ENCODE measurements at regions not wholly inside any gene's neighbourhood (a gene's known extent, or its start where the extent isn't known, plus 50 kb on each side); places are given as distances from the start of the nearest gene placed in this dataset.
"Not testable (repeated sequence)": the region's sequence is repeated elsewhere in the genome, so short reads cannot be mapped to it uniquely, and the experiment has no call there.

- Mint-ChIP-seq H3K27me3 (peaks cover 7 to 54% (median 38%) of the 10 kb centered on the region in 3 donors), H3K4me1 (no peaks in the 10 kb centered on the region), H3K27ac (no peak overlapping the region), H3K36me3 (no peaks in the 10 kb centered on the region), H3K9me3 (peaks cover 0 to 9% (median 4%) of the 10 kb centered on the region in 7 donors), H3K4me3 (no peak overlapping the region)
- ATAC-seq (ENCODE audit: low read depth in 2 of 2) (no peak), DNase-seq (no peak)
Observed at GRCh38 chr9:21626493-21626892, 144.4 kb upstream of the IFNE start.

GRCh38 chr9:21628954-21629353, 146.8 kb upstream of the IFNE start:
- not testable (repeated sequence) for H3K36me3 Mint-ChIP-seq; H3K27ac Mint-ChIP-seq; H3K4me1 Mint-ChIP-seq; DNase-seq; ATAC-seq (ENCODE audit: low read depth in 2 of 2); H3K9me3 Mint-ChIP-seq
- peaks cover 1 to 44% (median 32%) of the 10 kb centered on the region in 3 donors for H3K27me3 Mint-ChIP-seq
- H3K4me3 Mint-ChIP-seq, result peak overlapping the region in 1 of 8 donors; percentile 20

- DNase-seq (no peak), ATAC-seq (ENCODE audit: low read depth in 2 of 2) (no peak)
- Mint-ChIP-seq H3K27ac (no peak overlapping the region), H3K4me3 (no peak overlapping the region), H3K9me3 (peaks cover 0 to 2% (median 0%) of the 10 kb centered on the region in 7 donors), H3K27me3 (peaks cover 0 to 12% (median 6%) of the 10 kb centered on the region in 3 donors), H3K4me1 (no peaks in the 10 kb centered on the region), H3K36me3 (no peaks in the 10 kb centered on the region)
Observed at GRCh38 chr9:21634951-21635350, 152.8 kb upstream of the IFNE start.

- Mint-ChIP-seq H3K9me3 (peaks cover 0 to 8% (median 2%) of the 10 kb centered on the region in 7 donors), H3K4me1 (no peaks in the 10 kb centered on the region), H3K27ac (no peak overlapping the region), H3K36me3 (no peaks in the 10 kb centered on the region), H3K4me3 (no peak overlapping the region), H3K27me3 (peaks cover 0 to 7% (median 5%) of the 10 kb centered on the region in 3 donors)
- no peak for DNase-seq
- ATAC-seq (ENCODE audit: low read depth in 2 of 2), result no peak
Observed at GRCh38 chr9:21638104-21638503, 156.0 kb upstream of the IFNE start.

GRCh38 chr9:21653091-21653490, 149.3 kb upstream of the MTAP start:
- ATAC-seq (ENCODE audit: low read depth in 2 of 2) (no peak), DNase-seq (no peak)
- Mint-ChIP-seq H3K27me3 (peaks cover 2 to 23% (median 22%) of the 10 kb centered on the region in 3 donors), H3K27ac (no peak overlapping the region), H3K36me3 (peaks cover 9 to 15% of the 10 kb centered on the region in 2 donors), H3K9me3 (peaks cover 2 to 31% (median 8%) of the 10 kb centered on the region in 7 donors), H3K4me1 (no peaks in the 10 kb centered on the region), H3K4me3 (no peak overlapping the region)

GRCh38 chr9:21653589-21653988, 148.8 kb upstream of the MTAP start:
- H3K4me3 Mint-ChIP-seq, result no peak overlapping the region
- no peaks in the 10 kb centered on the region for H3K4me1 Mint-ChIP-seq
- peaks cover 5 to 23% (median 22%) of the 10 kb centered on the region in 3 donors for H3K27me3 Mint-ChIP-seq
- H3K9me3 Mint-ChIP-seq, result peaks cover 2 to 26% (median 7%) of the 10 kb centered on the region in 7 donors
- DNase-seq (no peak), ATAC-seq (ENCODE audit: low read depth in 2 of 2) (no peak)
- no peak overlapping the region for H3K27ac Mint-ChIP-seq
- peaks cover 6 to 12% of the 10 kb centered on the region in 2 donors for H3K36me3 Mint-ChIP-seq

- ATAC-seq (ENCODE audit: low read depth in 2 of 2), result no peak
- H3K36me3 Mint-ChIP-seq, result no peaks in the 10 kb centered on the region
- no peak for DNase-seq
- H3K4me3 Mint-ChIP-seq, result no peak overlapping the region
- H3K27me3 Mint-ChIP-seq, result peaks cover 5 to 12% (median 9%) of the 10 kb centered on the region in 3 donors
- no peak overlapping the region for H3K27ac Mint-ChIP-seq
- H3K9me3 Mint-ChIP-seq, result peaks cover 0 to 5% (median 0%) of the 10 kb centered on the region in 7 donors
- H3K4me1 Mint-ChIP-seq, result no peaks in the 10 kb centered on the region
Observed at GRCh38 chr9:21656776-21657674, 145.4 kb upstream of the MTAP start.

GRCh38 chr9:21657966-21658667, 144.3 kb upstream of the MTAP start:
- H3K36me3 Mint-ChIP-seq, result no peaks in the 10 kb centered on the region
- peaks cover 4 to 8% (median 5%) of the 10 kb centered on the region in 3 donors for H3K27me3 Mint-ChIP-seq
- ATAC-seq (ENCODE audit: low read depth in 2 of 2), result no peak
- H3K4me3 Mint-ChIP-seq, result no peak overlapping the region
- no peak for DNase-seq
- H3K9me3 Mint-ChIP-seq, result peaks cover 0 to 5% (median 0%) of the 10 kb centered on the region in 7 donors
- H3K27ac Mint-ChIP-seq, result no peak overlapping the region
- H3K4me1 Mint-ChIP-seq, result no peaks in the 10 kb centered on the region

- Mint-ChIP-seq H3K27me3 (peaks cover 0 to 14% (median 4%) of the 10 kb centered on the region in 3 donors), H3K9me3 (peaks cover 0 to 5% (median 0%) of the 10 kb centered on the region in 7 donors), H3K4me1 (no peaks in the 10 kb centered on the region), H3K4me3 (no peak overlapping the region), H3K27ac (no peak overlapping the region), H3K36me3 (no peaks in the 10 kb centered on the region)
- ATAC-seq (ENCODE audit: low read depth in 2 of 2), result no peak
- DNase-seq, result no peak
Observed at GRCh38 chr9:21660976-21661375, 141.5 kb upstream of the MTAP start.

GRCh38 chr9:21661626-21662025, 140.8 kb upstream of the MTAP start:
- no peak overlapping the region for H3K27ac Mint-ChIP-seq
- ATAC-seq (ENCODE audit: low read depth in 2 of 2) (no peak), DNase-seq (no peak)
- H3K27me3 Mint-ChIP-seq, result peaks cover 0 to 14% (median 4%) of the 10 kb centered on the region in 3 donors
- H3K36me3 Mint-ChIP-seq, result no peaks in the 10 kb centered on the region
- peaks cover 0 to 5% (median 0%) of the 10 kb centered on the region in 7 donors for H3K9me3 Mint-ChIP-seq
- no peak overlapping the region for H3K4me3 Mint-ChIP-seq
- H3K4me1 Mint-ChIP-seq, result no peaks in the 10 kb centered on the region

GRCh38 chr9:21668516-21668915, 133.9 kb upstream of the MTAP start:
- no peak for DNase-seq
- Mint-ChIP-seq H3K27me3 (peaks cover 9 to 23% (median 10%) of the 10 kb centered on the region in 3 donors), H3K9me3 (no peaks in the 10 kb centered on the region)

GRCh38 chr9:21669701-21670100, 132.7 kb upstream of the MTAP start:
- ATAC-seq (ENCODE audit: low read depth in 2 of 2), result no peak
- H3K27me3 Mint-ChIP-seq, result peaks cover 10 to 18% (median 11%) of the 10 kb centered on the region in 3 donors

More at GRCh38 chr9:21668516-21668915, 133.9 kb upstream of the MTAP start:
- H3K36me3 Mint-ChIP-seq, result no peaks in the 10 kb centered on the region
- H3K4me3 Mint-ChIP-seq, result no peak overlapping the region
- H3K4me1 Mint-ChIP-seq, result no peaks in the 10 kb centered on the region
- no peak overlapping the region for H3K27ac Mint-ChIP-seq
- ATAC-seq (ENCODE audit: low read depth in 2 of 2), result no peak

GRCh38 chr9:21670374-21670773, 132.1 kb upstream of the MTAP start:
- Mint-ChIP-seq H3K27me3 (peaks cover 10 to 18% (median 11%) of the 10 kb centered on the region in 3 donors), H3K36me3 (no peaks in the 10 kb centered on the region)

More at GRCh38 chr9:21669701-21670100, 132.7 kb upstream of the MTAP start:
- Mint-ChIP-seq H3K4me1 (no peaks in the 10 kb centered on the region), H3K36me3 (no peaks in the 10 kb centered on the region), H3K9me3 (no peaks in the 10 kb centered on the region), H3K4me3 (no peak overlapping the region), H3K27ac (no peak overlapping the region)
- DNase-seq, result no peak

More at GRCh38 chr9:21670374-21670773, 132.1 kb upstream of the MTAP start:
- Mint-ChIP-seq H3K27ac (no peak overlapping the region), H3K4me1 (no peaks in the 10 kb centered on the region), H3K4me3 (no peak overlapping the region), H3K9me3 (no peaks in the 10 kb centered on the region)
- DNase-seq (no peak), ATAC-seq (ENCODE audit: low read depth in 2 of 2) (no peak)

Data from naive B cell (primary cell).